GM12891 (cell line): ENCODE measurements at regions not wholly inside any gene's neighbourhood (a gene's known extent, or its start where the extent isn't known, plus 50 kb on each side); places are given as distances from the start of the nearest gene placed in this dataset.

Source experiments
- DNase-seq: peaks from one replicate; pipeline ENCODE4 v3.0.0; 2011; ENCODE audit warnings: low spot score; ENCODE audit not compliant: insufficient read length
- FAIRE-seq: peaks from 2 replicates; lab custom pipeline; 2011; peaks lifted over from hg19 to GRCh38; lab: Jason Lieb, UNC
- PAX5 ChIP-seq: IDR thresholded peaks from 2 replicates; pipeline ENCODE4 v1.6.1; 2011; ENCODE audit warnings: low read length, moderate library complexity, mild to moderate bottlenecking; ENCODE audit not compliant: insufficient read depth, severe bottlenecking
- POLR2A ChIP-seq: IDR thresholded peaks from 2 replicates; pipeline ENCODE4 v1.6.1; 2011; ENCODE audit warnings: low read depth, low read length, control low read depth
- POLR2AphosphoS5 ChIP-seq: IDR thresholded peaks from 2 replicates; pipeline ENCODE4 v1.6.1; 2011; ENCODE audit warnings: low read depth, low read length, control low read depth
- POU2F2 ChIP-seq: IDR thresholded peaks from 2 replicates; pipeline ENCODE4 v1.6.1; 2011; ENCODE audit warnings: low read depth, mild to moderate bottlenecking, control low read depth, low read length, moderate library complexity
- SPI1 ChIP-seq: IDR thresholded peaks from 2 replicates; pipeline ENCODE4 v1.6.1; 2011; ENCODE audit warnings: low read depth, low read length, control low read depth
- TAF1 ChIP-seq: IDR thresholded peaks from 2 replicates; pipeline ENCODE4 v1.6.1; 2011; ENCODE audit warnings: low read depth, low read length, control low read depth

- TF ChIP-seq POLR2AphosphoS5 (no peak), PAX5 (no peak), TAF1 (no peak), SPI1 (no peak)
- FAIRE-seq (no peak), DNase-seq (no peak)
Observed at GRCh38 chr9:129247285-129248153, 69.5 kb upstream of the IER5L start.

- no peak for DNase-seq
- no peak for FAIRE-seq
Observed at GRCh38 chr9:129245276-129245675, 67.2 kb upstream of the IER5L start.

GRCh38 chr9:129242971-129243561, 65.0 kb upstream of the IER5L start:
- FAIRE-seq (no peak), DNase-seq (no peak)
- no peak for TF ChIP-seq POLR2A

More at GRCh38 chr9:129245276-129245675, 67.2 kb upstream of the IER5L start:
- TF ChIP-seq PAX5 (no peak), POLR2AphosphoS5 (no peak), SPI1 (no peak), POLR2A (no peak), TAF1 (no peak), POU2F2 (no peak)

- TF ChIP-seq POLR2AphosphoS5 (no peak), POLR2A (no peak), SPI1 (no peak), TAF1 (no peak), POU2F2 (no peak), PAX5 (no peak)
- FAIRE-seq (no peak), DNase-seq (no peak)
Observed at GRCh38 chr9:129242191-129242941, 64.3 kb upstream of the IER5L start.

DNA sequence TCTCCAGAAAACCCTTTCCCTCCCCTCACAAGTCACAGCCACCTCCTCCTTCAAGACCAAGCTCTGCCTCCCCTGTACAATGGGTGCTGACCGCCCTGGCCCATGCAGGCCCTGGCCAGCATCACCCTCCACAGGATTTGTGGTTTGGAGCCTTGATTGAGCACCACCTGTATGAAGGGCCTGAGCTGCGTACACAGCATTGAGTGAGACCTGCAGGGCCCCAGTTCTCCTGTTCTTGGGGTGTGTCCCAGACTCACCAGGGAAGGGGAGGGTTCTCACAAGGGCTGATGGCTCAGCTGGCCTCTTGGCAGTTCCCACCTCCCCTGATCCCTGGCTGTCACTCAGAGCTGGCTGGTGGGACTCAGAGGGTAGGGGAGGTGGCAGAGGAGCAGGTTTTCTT, 63.7 kb upstream of the IER5L start:
- FAIRE-seq (no peak), DNase-seq (no peak)
- TF ChIP-seq POLR2A = no peak
- TF ChIP-seq POLR2AphosphoS5 = no peak
- no peak for TF ChIP-seq TAF1
- no peak for TF ChIP-seq PAX5
- TF ChIP-seq SPI1 = no peak

DNA sequence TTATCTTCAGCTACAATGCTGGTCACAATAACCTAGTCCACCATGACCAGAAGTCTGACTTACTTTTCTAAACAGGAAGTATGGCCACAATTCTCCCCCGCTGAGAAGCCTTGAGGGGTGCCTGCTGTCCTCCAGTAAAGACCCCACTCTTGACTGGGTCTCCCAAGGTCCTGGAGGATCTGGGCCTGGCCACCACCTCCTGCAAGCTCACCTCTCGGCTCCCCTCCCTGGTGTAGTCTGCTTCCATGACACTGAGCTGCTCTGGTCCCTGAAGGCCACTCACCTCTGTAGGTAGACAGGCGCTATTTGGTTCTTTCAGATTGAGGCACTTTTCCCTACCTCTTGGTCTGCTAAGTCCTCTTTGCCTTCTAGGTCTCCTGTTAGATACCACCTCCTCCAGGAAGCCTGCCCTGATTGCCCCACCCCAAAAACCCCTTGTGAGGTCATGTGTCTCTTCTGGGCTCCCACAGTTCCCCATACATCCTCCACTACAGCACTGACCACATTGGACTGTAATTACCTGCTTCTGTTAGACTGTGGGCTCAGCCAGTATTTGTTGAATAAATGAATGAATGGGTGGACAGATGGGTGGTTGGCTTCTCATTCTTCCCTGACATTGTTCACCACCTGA, 62.6 kb upstream of the IER5L start:
- no peak for DNase-seq
- TF ChIP-seq PAX5 (no peak), TAF1 (no peak), POLR2A (no peak), POLR2AphosphoS5 (no peak)
- FAIRE-seq = no peak

- DNase-seq = no peak
- TF ChIP-seq POLR2A (no peak), POLR2AphosphoS5 (no peak), TAF1 (no peak), PAX5 (no peak), SPI1 (no peak), POU2F2 (no peak)
- no peak for FAIRE-seq
Observed at GRCh38 chr9:129239946-129240490, 62.0 kb upstream of the IER5L start.

DNA sequence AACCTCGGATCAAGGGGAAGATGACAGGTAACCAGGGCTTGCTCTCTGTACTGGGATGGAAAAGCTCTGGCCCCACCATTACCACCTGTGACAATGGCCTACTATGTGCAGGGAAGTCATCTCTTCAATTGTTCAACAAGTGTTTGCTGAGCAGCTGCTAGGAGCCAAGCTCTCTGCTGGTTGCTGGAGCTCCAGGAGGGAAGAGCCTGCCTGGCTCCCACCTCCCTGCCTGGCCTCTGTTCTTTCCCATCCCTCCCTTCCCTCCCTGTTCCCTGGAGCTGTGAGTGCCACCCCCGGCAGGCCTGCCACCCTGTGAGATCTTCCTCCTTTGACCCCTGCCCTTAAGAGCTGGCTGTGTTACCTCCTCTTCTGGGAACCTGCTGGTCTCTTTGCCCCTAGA, 59.7 kb upstream of the IER5L start:
- TF ChIP-seq POU2F2 (no peak), PAX5 (no peak), SPI1 (no peak), POLR2A (no peak), TAF1 (no peak), POLR2AphosphoS5 (no peak)
- DNase-seq (no peak), FAIRE-seq (no peak)

DNA sequence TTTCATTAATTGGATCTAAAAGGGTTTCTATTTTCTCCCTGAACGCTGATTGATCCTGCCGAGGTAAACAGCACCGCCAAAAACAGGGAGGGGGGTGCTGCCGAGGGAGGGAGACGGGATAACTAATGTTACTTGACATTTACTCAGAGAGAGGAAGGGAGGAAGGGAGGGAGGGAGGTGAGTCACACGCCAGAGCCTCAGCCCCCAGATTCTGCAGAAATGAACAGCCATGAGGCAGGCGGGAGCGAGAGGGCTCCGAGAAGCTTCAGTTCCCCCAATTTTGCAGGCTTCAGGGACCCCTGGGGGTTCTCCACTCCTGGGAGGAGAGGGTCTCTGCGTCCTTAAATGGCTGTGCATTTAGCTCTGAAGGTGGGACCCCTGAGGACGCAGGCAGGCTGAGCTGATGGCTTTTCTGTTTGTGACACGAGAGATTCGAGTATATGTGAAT, 59.1 kb upstream of the IER5L start:
- TF ChIP-seq TAF1 (no peak), POLR2AphosphoS5 (no peak), SPI1 (no peak), POLR2A (no peak), PAX5 (no peak), POU2F2 (no peak)
- DNase-seq = no peak
- FAIRE-seq = peak; percentile 9
